ENCODE measurements at regions not wholly inside any gene's neighbourhood (a gene's known extent, or its start where the extent isn't known, plus 50 kb on each side); places are given as distances from the start of the nearest gene placed in this dataset.

GRCh38 chr2:126586317-126586716 is 69.6 kb upstream of the GYPC start:
- no TSS peak for BruUV-seq (replicated peaks)
- FAIRE-seq: no peak

GRCh38 chr2:126599062-126599461 is 56.9 kb upstream of the GYPC start:
- FAIRE-seq: no peak
- ATAC-seq: no peak
- H2AFZ ChIP-seq (ENCODE audit: low read length): no peak overlapping the region
- no peak overlapping the region for H3K4me2 ChIP-seq (ENCODE audit: low read depth, low read length)
- no peaks in the 10 kb centered on the region for H3K27me3 ChIP-seq (ENCODE audit: control insufficient read depth in 1 of 2, insufficient read depth in 2 of 2, low read length in 2 of 2)
- no peak overlapping the region for H3K4me3 ChIP-seq (replicated peaks in 1 of 3; ENCODE audit: insufficient read depth in 1 of 3, low read depth in 2 of 3, low read length in 3 of 3)
- under 1% methylated on average over 2 of the region's 2 CpGs for WGBS (ENCODE audit: low lambda C conversion rate)
- ChIA-PET POLR2A (no interaction called here), CTCF (ENCODE audit: low intra/inter-chr PET ratio, low total read pairs) (no interaction called here)
- no peak overlapping the region for H3K27ac ChIP-seq (ENCODE audit: extremely low read length, insufficient read depth, low read length)
- intact Hi-C loops (cut with micrococcal nuclease; ENCODE audit: unreplicated experiment): no loop called here
- no peaks in the 10 kb centered on the region for H3K4me1 ChIP-seq (ENCODE audit: insufficient read depth, low read length)
- DNase-seq (ENCODE audit: low spot score): no peak
- no peaks in the 10 kb centered on the region for H4K20me1 ChIP-seq (ENCODE audit: insufficient read depth, low read length)
- in situ Hi-C loops (cut with HindIII; ENCODE audit: extremely low pct_ligation_motif_present, low pct_unique_long_range_greater_than_20kb): no loop called here
- H3K9ac ChIP-seq (ENCODE audit: insufficient read depth, low read depth, low read length): no peak overlapping the region
- H3K9me3 ChIP-seq (ENCODE audit: low read length): peaks cover 4% of the 10 kb centered on the region; the same call in 1 of the 2 replicates
- H3K36me3 ChIP-seq (replicated peaks in 1 of 2; ENCODE audit: control insufficient read depth in 1 of 2, insufficient read depth in 2 of 2, low read length in 2 of 2): no peaks in the 10 kb centered on the region
- no TSS peak for BruUV-seq (replicated peaks)
- no peaks in the 10 kb centered on the region for H3K79me2 ChIP-seq (ENCODE audit: insufficient read depth, low read length)
- no peak for TF ChIP-seq TMF1 (CRISPR knock-in tag; IDR thresholded peaks at IDR 0.05; ENCODE audit: low read depth)
- TF ChIP-seq TFAP4 (IDR thresholded peaks at IDR 0.05; ENCODE audit: borderline replicate concordance, low read depth): no peak
- TF ChIP-seq KIAA2018 (CRISPR knock-in tag; IDR thresholded peaks at IDR 0.05; ENCODE audit: borderline replicate concordance): no peak
- no peak for TF ChIP-seq RFX1 (IDR thresholded peaks at IDR 0.05)
- TF ChIP-seq ZNF75D (CRISPR knock-in tag; IDR thresholded peaks at IDR 0.05; ENCODE audit: borderline replicate concordance): no peak
- TF ChIP-seq GLI4 (CRISPR knock-in tag; IDR thresholded peaks at IDR 0.05; ENCODE audit: borderline replicate concordance): no peak
- no peak for TF ChIP-seq ZNF678 (CRISPR knock-in tag; IDR thresholded peaks at IDR 0.05)

More at GRCh38 chr2:126586317-126586716, 69.6 kb upstream of the GYPC start:
- 50% methylated on average over 8 of the region's 8 CpGs for WGBS (ENCODE audit: low lambda C conversion rate)
- DNase-seq (ENCODE audit: low spot score) (no peak), ATAC-seq (no peak)
- no peak overlapping the region for H2AFZ ChIP-seq (ENCODE audit: low read length)
- H3K79me2 ChIP-seq (ENCODE audit: insufficient read depth, low read length): no peaks in the 10 kb centered on the region
- no peaks in the 10 kb centered on the region for H4K20me1 ChIP-seq (ENCODE audit: insufficient read depth, low read length)
- H3K9ac ChIP-seq (ENCODE audit: insufficient read depth, low read depth, low read length): no peak overlapping the region
- intact Hi-C loops (cut with micrococcal nuclease; ENCODE audit: unreplicated experiment) (no loop called here), in situ Hi-C loops (cut with HindIII; ENCODE audit: extremely low pct_ligation_motif_present, low pct_unique_long_range_greater_than_20kb) (no loop called here)
- TF ChIP-seq ZNF414 (CRISPR knock-in tag; IDR thresholded peaks at IDR 0.05) (no peak), PPARG (CRISPR knock-in tag; conservative IDR thresholded peaks at IDR 0.05) (no peak)
- POLR2A ChIA-PET: no interaction called here
- CTCF ChIA-PET (ENCODE audit: low intra/inter-chr PET ratio, low total read pairs): no interaction called here
- H3K4me3 ChIP-seq (replicated peaks in 1 of 3; ENCODE audit: insufficient read depth in 1 of 3, low read depth in 2 of 3, low read length in 3 of 3): no peak overlapping the region
- H3K36me3 ChIP-seq (replicated peaks in 1 of 2; ENCODE audit: control insufficient read depth in 1 of 2, insufficient read depth in 2 of 2, low read length in 2 of 2): no peaks in the 10 kb centered on the region
- no peaks in the 10 kb centered on the region for H3K9me3 ChIP-seq (ENCODE audit: low read length)
- H3K27ac ChIP-seq (ENCODE audit: extremely low read length, insufficient read depth, low read length): no peak overlapping the region
- no peak overlapping the region for H3K4me2 ChIP-seq (ENCODE audit: low read depth, low read length)
- H3K27me3 ChIP-seq (ENCODE audit: control insufficient read depth in 1 of 2, insufficient read depth in 2 of 2, low read length in 2 of 2): no peaks in the 10 kb centered on the region
- H3K4me1 ChIP-seq (ENCODE audit: insufficient read depth, low read length): no peaks in the 10 kb centered on the region

Data from HepG2 (cell line).